PC-3 (cell line): ENCODE measurements at regions not wholly inside any gene's neighbourhood (a gene's known extent, or its start where the extent isn't known, plus 50 kb on each side); places are given as distances from the start of the nearest gene placed in this dataset.

Source experiments
- ATAC-seq: fragments of 200-7000 bp; cut with Tn5 transposase; 2 replicates; pipeline ENCODE4 v1.9.1; 2020; ENCODE audit warnings: mild to moderate bottlenecking, moderate library complexity
- BruUV-seq: library from RNA; stranded (reverse); fragments of 400-500 nt; replicated peaks from 2 replicates; lab custom pipeline; 2021; lab: Mats Ljungman, UMichigan
- CTCF ChIA-PET: fragments of 300-600 bp; sonication (Branson Sonifier 250); formaldehyde crosslinking; loops from one replicate; lab custom pipeline; 2022; ENCODE audit warnings: antibody characterized with exemption; lab: Charles Lee
- POLR2A ChIA-PET: fragments of 300-600 bp; sonication (Branson Sonifier 250); formaldehyde crosslinking; loops from one replicate; lab custom pipeline; 2022; ENCODE audit warnings: antibody characterized with exemption; ENCODE audit not compliant: unreplicated experiment; lab: Charles Lee
- DNase-seq: peaks from one replicate; pipeline ENCODE4 v3.0.0-alpha.2; 2015
- H2AFZ ChIP-seq: fragments of 300-600 bp; sonication (generic); 2 replicates; pipeline ENCODE4 v1.6.0; 2016; ENCODE audit warnings: antibody characterized with exemption, low read length
- H3F3A ChIP-seq: fragments of 300-600 bp; sonication (generic); one replicate; pipeline ENCODE4 v1.6.0; 2017; ENCODE audit warnings: antibody characterized with exemption, low read length, control low read depth, mild to moderate bottlenecking; ENCODE audit not compliant: unreplicated experiment
- H3K27ac ChIP-seq: fragments of 300-600 bp; sonication (generic); 2 replicates; pipeline ENCODE4 v1.5.1; 2016; ENCODE audit warnings: mild to moderate bottlenecking, low read length
- H3K27me3 ChIP-seq: fragments of 300-600 bp; sonication (generic); 2 replicates; pipeline ENCODE4 v1.6.1; 2016; ENCODE audit warnings: low read length, mixed read lengths
- H3K36me3 ChIP-seq: fragments of 300-600 bp; sonication (generic); 2 replicates; pipeline ENCODE4 v1.6.1; 2016; ENCODE audit warnings: low read depth, mixed run types, low read length, mixed read lengths
- H3K4me1 ChIP-seq: fragments of 300-600 bp; sonication (generic); 2 replicates; pipeline ENCODE4 v1.5.1; 2016; ENCODE audit warnings: low read length; ENCODE audit not compliant: insufficient read depth
- H3K4me2 ChIP-seq: fragments of 300-600 bp; sonication (generic); 2 replicates; pipeline ENCODE4 v1.6.0; 2016; ENCODE audit warnings: low read length
- H3K4me3 ChIP-seq: fragments of 300-600 bp; sonication (generic); 2 replicates; pipeline ENCODE4 v1.5.1; 2016; ENCODE audit warnings: mild to moderate bottlenecking, low read length, mixed read lengths
- H3K79me2 ChIP-seq: fragments of 300-600 bp; sonication (generic); 2 replicates; pipeline ENCODE4 v1.6.1; 2017; ENCODE audit warnings: low read length, mixed read lengths
- H3K9ac ChIP-seq: fragments of 300-600 bp; sonication (generic); 2 replicates; pipeline ENCODE4 v1.6.0; 2016; ENCODE audit warnings: mild to moderate bottlenecking, low read length
- H3K9me2 ChIP-seq: fragments of 300-600 bp; sonication (generic); replicated peaks from 2 replicates; pipeline ENCODE4 v1.6.1; 2016; ENCODE audit warnings: mixed run types, low read length, mixed read lengths
- H3K9me3 ChIP-seq: fragments of 300-600 bp; sonication (generic); 2 replicates; pipeline ENCODE4 v1.6.1; 2016; ENCODE audit warnings: low read length, mixed read lengths
- H4K20me1 ChIP-seq: fragments of 300-600 bp; sonication (generic); 2 replicates; pipeline ENCODE4 v1.6.1; 2016; ENCODE audit warnings: low read length, mixed read lengths
- EZH2 ChIP-seq: fragments of 300-600 bp; sonication (generic); IDR thresholded peaks from one replicate; pipeline ENCODE4 v1.6.1; 2017; ENCODE audit warnings: antibody characterized with exemption, mild to moderate bottlenecking, low read length; ENCODE audit not compliant: unreplicated experiment
- EZH2phosphoT487 ChIP-seq: fragments of 300-600 bp; sonication (generic); IDR thresholded peaks from 2 replicates; pipeline ENCODE4 v1.6.1; 2018; ENCODE audit warnings: mild to moderate bottlenecking, antibody characterized with exemption, low read length, borderline replicate concordance
- intact Hi-C: fragments of 100-400 bp; cut with micrococcal nuclease; formaldehyde crosslinking; loops from 2 replicates; pipeline ENCODE4 v1.9.0; 2023
- TF ChIP-seq, protein P1 (sequence below): fragments of 300-600 bp; sonication (generic); conservative IDR thresholded peaks from 2 replicates; pipeline ENCODE4 v1.5.1; 2017; ENCODE audit warnings: antibody characterized with exemption, low read depth, mild to moderate bottlenecking, low read length

DNA sequence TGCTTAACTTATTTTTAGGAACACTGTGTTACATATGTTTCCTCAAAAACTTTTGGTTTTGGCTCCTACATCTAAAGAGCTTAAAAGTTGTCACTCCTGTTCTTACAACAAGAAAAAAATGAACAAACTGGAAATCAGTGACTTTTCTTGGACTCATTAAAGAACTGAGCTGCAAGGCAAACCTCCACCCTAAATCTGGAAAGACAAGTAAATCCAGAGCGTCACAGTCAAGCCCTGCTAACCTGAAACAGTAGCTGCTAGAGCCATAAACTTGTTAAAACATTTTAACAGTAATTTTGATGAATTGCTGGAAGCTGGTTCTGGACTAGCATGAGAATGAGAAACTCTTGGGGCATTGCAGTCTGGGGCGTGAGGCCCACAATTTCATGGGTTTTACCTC lies 350.5 kb upstream of the COL8A1 start:
- H3K9me3 ChIP-seq = no peaks in the 10 kb centered on the region; the same call in 1 of the 2 replicates
- H3K4me3 ChIP-seq = no peak overlapping the region
- no peaks in the 10 kb centered on the region for H3K36me3 ChIP-seq
- no peaks in the 10 kb centered on the region for H3K79me2 ChIP-seq
- peak; percentile 10 for DNase-seq
- H3F3A ChIP-seq = no peaks in the 10 kb centered on the region
- ChIA-PET POLR2A (no interaction called here), CTCF (no interaction called here)
- H3K27ac ChIP-seq = no peak overlapping the region
- H2AFZ ChIP-seq = no peak overlapping the region
- intact Hi-C loops = no loop called here
- H3K9me2 ChIP-seq = no peaks in the 10 kb centered on the region
- ATAC-seq = no peak; the same call in 1 of the 2 replicates
- no peak overlapping the region for H3K9ac ChIP-seq
- H3K4me1 ChIP-seq = no peaks in the 10 kb centered on the region
- no TSS peak for BruUV-seq
- H3K27me3 ChIP-seq = no peaks in the 10 kb centered on the region
- TF ChIP-seq EZH2phosphoT487 = no peak
- TF ChIP-seq, protein P1, sequence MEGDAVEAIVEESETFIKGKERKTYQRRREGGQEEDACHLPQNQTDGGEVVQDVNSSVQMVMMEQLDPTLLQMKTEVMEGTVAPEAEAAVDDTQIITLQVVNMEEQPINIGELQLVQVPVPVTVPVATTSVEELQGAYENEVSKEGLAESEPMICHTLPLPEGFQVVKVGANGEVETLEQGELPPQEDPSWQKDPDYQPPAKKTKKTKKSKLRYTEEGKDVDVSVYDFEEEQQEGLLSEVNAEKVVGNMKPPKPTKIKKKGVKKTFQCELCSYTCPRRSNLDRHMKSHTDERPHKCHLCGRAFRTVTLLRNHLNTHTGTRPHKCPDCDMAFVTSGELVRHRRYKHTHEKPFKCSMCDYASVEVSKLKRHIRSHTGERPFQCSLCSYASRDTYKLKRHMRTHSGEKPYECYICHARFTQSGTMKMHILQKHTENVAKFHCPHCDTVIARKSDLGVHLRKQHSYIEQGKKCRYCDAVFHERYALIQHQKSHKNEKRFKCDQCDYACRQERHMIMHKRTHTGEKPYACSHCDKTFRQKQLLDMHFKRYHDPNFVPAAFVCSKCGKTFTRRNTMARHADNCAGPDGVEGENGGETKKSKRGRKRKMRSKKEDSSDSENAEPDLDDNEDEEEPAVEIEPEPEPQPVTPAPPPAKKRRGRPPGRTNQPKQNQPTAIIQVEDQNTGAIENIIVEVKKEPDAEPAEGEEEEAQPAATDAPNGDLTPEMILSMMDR = no peak
- no peak for TF ChIP-seq EZH2
- H3K4me2 ChIP-seq = no peak overlapping the region
- no peaks in the 10 kb centered on the region for H4K20me1 ChIP-seq

DNA sequence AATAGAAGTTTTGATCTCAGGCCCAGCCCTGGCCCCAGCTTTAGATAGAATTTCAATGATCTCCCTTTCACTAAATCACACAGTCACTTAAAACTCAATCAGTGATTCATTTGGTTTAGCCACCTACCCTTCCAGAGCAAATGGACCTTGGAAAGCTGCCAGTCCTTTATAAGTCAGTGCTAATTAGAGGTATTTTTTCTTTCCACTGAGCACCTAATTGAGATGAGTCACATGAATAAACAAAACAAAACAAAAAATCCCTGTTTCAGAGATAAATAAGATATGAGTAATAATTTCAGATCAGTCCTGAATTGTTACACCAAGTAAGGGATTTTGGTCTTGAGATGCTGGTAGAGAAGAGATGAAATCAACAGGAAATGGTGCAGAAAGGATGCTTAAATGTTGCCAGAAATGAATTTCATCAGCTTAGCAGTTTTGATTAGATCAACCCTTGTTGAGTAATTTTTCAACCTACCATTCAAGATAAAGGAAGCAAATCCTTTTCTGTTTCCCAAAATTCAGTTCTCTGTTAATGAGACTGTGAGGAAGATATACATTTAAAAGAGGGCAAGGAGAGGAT lies 352.0 kb upstream of the COL8A1 start:
- intact Hi-C loops = no loop called here
- no peak for DNase-seq
- TF ChIP-seq EZH2phosphoT487 (no peak), EZH2 (no peak)
- TF ChIP-seq, protein P1 = no peak

DNA sequence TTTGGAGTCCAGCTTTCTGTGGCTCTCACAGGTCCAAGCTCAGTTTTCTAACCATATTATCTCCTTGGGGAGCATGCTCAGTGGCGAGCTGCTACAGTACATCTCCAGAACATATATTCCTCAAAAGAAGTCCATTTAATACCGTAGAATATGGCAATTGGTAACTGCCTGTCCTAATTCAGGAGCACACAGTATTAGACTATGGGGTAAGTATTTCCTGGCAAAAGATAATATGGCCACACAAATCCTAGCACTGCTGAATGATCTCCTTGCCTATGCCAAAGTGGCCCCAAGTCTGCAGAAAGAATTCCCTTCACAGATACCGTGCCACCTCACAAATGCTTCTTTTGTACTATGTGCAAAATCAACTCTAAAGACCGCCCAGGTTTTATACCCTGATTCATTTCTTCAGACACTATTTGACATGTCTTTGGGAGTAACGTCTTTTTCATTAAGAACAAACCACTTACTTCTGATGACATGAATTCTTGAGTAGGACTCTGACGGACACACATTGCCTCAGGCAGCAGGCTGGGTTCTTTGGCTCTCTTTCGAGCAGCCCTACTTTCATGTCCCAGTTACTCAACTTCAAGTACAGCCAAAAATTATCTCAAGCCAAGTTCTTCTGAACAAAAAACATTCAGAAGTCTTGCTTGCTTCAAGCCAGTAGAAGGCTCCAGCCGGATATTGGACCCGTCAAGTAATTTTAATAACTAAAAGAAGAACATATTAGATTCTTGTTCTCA lies 368.3 kb upstream of the DCBLD2 start:
- Histone ChIP-seq H3K4me3 (no peak overlapping the region), H3K36me3 (no peaks in the 10 kb centered on the region), H3K9ac (no peak overlapping the region), H3K79me2 (no peaks in the 10 kb centered on the region), H4K20me1 (no peaks in the 10 kb centered on the region), H3K4me1 (no peaks in the 10 kb centered on the region), H3K9me2 (no peaks in the 10 kb centered on the region), H2AFZ (no peak overlapping the region), H3K9me3 (no peaks in the 10 kb centered on the region), H3K27me3 (no peaks in the 10 kb centered on the region), H3K27ac (no peak overlapping the region), H3K4me2 (no peak overlapping the region), H3F3A (no peaks in the 10 kb centered on the region)
- ChIA-PET POLR2A (no interaction called here), CTCF (no interaction called here)
- ATAC-seq (no peak), DNase-seq (no peak)
- no TSS peak for BruUV-seq
- intact Hi-C loops = no loop called here
- TF ChIP-seq EZH2 = no peak
- TF ChIP-seq, protein P1 = no peak
- TF ChIP-seq EZH2phosphoT487 = no peak

More for the DNA sequence above, 352.0 kb upstream of the COL8A1 start:
- Histone ChIP-seq H3K4me2 (no peak overlapping the region), H3K36me3 (no peaks in the 10 kb centered on the region), H3K9me3 (no peaks in the 10 kb centered on the region; the same call in 1 of the 2 replicates), H3F3A (no peaks in the 10 kb centered on the region), H3K9ac (no peak overlapping the region), H3K9me2 (no peaks in the 10 kb centered on the region), H3K4me1 (no peaks in the 10 kb centered on the region), H3K4me3 (no peak overlapping the region), H3K27ac (no peak overlapping the region), H2AFZ (no peak overlapping the region), H3K79me2 (no peaks in the 10 kb centered on the region), H4K20me1 (no peaks in the 10 kb centered on the region), H3K27me3 (no peaks in the 10 kb centered on the region)
- CTCF ChIA-PET = no interaction called here
- ATAC-seq = no peak
- POLR2A ChIA-PET = interaction anchor here (0.7 kb wide), 1 partner anchor 290 kb away, joined by 13 read pairs; no protein-coding TSS in a partner anchor
- BruUV-seq = no TSS peak
